ENCODE measurements at regions not wholly inside any gene's neighbourhood (a gene's known extent, or its start where the extent isn't known, plus 50 kb on each side); places are given as distances from the start of the nearest gene placed in this dataset.

- TF ChIP-seq CTCF (conservative IDR thresholded peaks at IDR 0.05 in 1 of 2, IDR thresholded peaks at IDR 0.05 in 1 of 2; ENCODE audit: extremely low read depth in 1 of 2, insufficient read depth in 1 of 2, low read depth in 1 of 2, low read length in 2 of 2) (no peak), EZH2 (IDR thresholded peaks at IDR 0.05; ENCODE audit: borderline replicate concordance, low read length) (no peak)
These were observed 179.3 kb downstream of the RPRM start for GRCh38 chr2:153299217-153299616.

All from mammary epithelial cell (primary cell).